GM23338 (cell line): ENCODE measurements at regions not wholly inside any gene's neighbourhood (a gene's known extent, or its start where the extent isn't known, plus 50 kb on each side); places are given as distances from the start of the nearest gene placed in this dataset.

Source experiments
- ATAC-seq: fragments of 200-7000 bp; cut with Tn5 transposase; 3 replicates; pipeline ENCODE4 v1.9.1; 2020
- DNase-seq: peaks from one replicate; pipeline ENCODE4 v3.0.0-alpha.2; 2015; ENCODE audit warnings: low spot score
- H2AFZ ChIP-seq: fragments of 200-600 bp; sonication (generic); 2 replicates; pipeline ENCODE4 v1.8.0; 2016; ENCODE audit warnings: antibody characterized with exemption, mild to moderate bottlenecking, moderate library complexity
- H3F3A ChIP-seq: fragments of 200-600 bp; sonication (generic); replicated peaks from 2 replicates; pipeline ENCODE4 v1.8.0; 2017; ENCODE audit warnings: antibody characterized with exemption, mixed run types, low read depth
- H3K27ac ChIP-seq: fragments of 200-600 bp; sonication (generic); 2 replicates; pipeline ENCODE4 v1.6.1; 2016; ENCODE audit warnings: low read depth
- H3K27me3 ChIP-seq: fragments of 200-600 bp; sonication (generic); 2 replicates; pipeline ENCODE4 v1.8.0; 2016; ENCODE audit warnings: mild to moderate bottlenecking, mixed run types, moderate library complexity; ENCODE audit not compliant: insufficient read depth
- H3K36me3 ChIP-seq: fragments of 200-600 bp; sonication (generic); 2 replicates; pipeline ENCODE4 v1.8.0; 2016; ENCODE audit warnings: mild to moderate bottlenecking; ENCODE audit not compliant: insufficient read depth
- H3K4me1 ChIP-seq: fragments of 200-600 bp; sonication (generic); 2 replicates; pipeline ENCODE4 v1.8.0; 2016; ENCODE audit warnings: mild to moderate bottlenecking, moderate library complexity; ENCODE audit not compliant: insufficient read depth
- H3K4me2 ChIP-seq: fragments of 200-600 bp; sonication (generic); 2 replicates; pipeline ENCODE4 v1.7.1; 2017; ENCODE audit warnings: mixed run types
- H3K4me3 ChIP-seq: fragments of 200-600 bp; sonication (generic); 2 replicates; pipeline ENCODE4 v1.6.1; 2016; ENCODE audit warnings: mixed run types
- H3K79me2 ChIP-seq: fragments of 200-600 bp; sonication (generic); replicated peaks from 2 replicates; pipeline ENCODE4 v1.8.0; 2017; ENCODE audit warnings: mild to moderate bottlenecking; ENCODE audit not compliant: insufficient read depth
- H3K9me2 ChIP-seq: fragments of 200-600 bp; sonication (generic); 2 replicates; pipeline ENCODE4 v1.8.0; 2017; ENCODE audit not compliant: insufficient read depth
- H4K20me1 ChIP-seq: fragments of 200-600 bp; sonication (generic); replicated peaks from 2 replicates; pipeline ENCODE4 v1.8.0; 2017; ENCODE audit warnings: mild to moderate bottlenecking; ENCODE audit not compliant: insufficient read depth
- H3K27ac Mint-ChIP-seq: 2 replicates; pipeline ENCODE4 v1.8.0; 2020; ENCODE audit warnings: inconsistent platforms, mild to moderate bottlenecking, moderate library complexity, mixed read lengths
- H3K27me3 Mint-ChIP-seq: 3 replicates; pipeline ENCODE4 v1.8.0; 2022; ENCODE audit warnings: low read depth, mild to moderate bottlenecking, moderate library complexity, mixed read lengths, inconsistent platforms; ENCODE audit not compliant: insufficient read depth, poor library complexity
- H3K36me3 Mint-ChIP-seq: 3 replicates; pipeline ENCODE4 v1.8.0; 2021; ENCODE audit warnings: low read depth, mild to moderate bottlenecking, inconsistent platforms, moderate library complexity, mixed read lengths
- H3K4me1 Mint-ChIP-seq: 3 replicates; pipeline ENCODE4 v1.8.0; 2020; ENCODE audit warnings: mild to moderate bottlenecking, inconsistent platforms, mixed read lengths
- H3K4me3 Mint-ChIP-seq: 3 replicates; pipeline ENCODE4 v1.8.0; 2021; ENCODE audit warnings: moderate library complexity, mild to moderate bottlenecking, inconsistent platforms, mixed read lengths
- H3K9me3 Mint-ChIP-seq: 3 replicates; pipeline ENCODE4 v1.8.0; 2020; ENCODE audit warnings: moderate library complexity, mild to moderate bottlenecking, inconsistent platforms, mixed read lengths
- CREB1 ChIP-seq: fragments of 250-450 bp; sonication (Bioruptor Pico); IDR thresholded peaks from 2 replicates; pipeline ENCODE4 v1.5.0; 2020; ENCODE audit warnings: low read depth, mild to moderate bottlenecking, moderate library complexity
- ETS1 ChIP-seq: IDR thresholded peaks from 2 replicates; pipeline ENCODE4 v1.6.1; 2016; ENCODE audit warnings: antibody characterized with exemption
- EZH2 ChIP-seq: fragments of 200-600 bp; sonication (generic); IDR thresholded peaks from one replicate; pipeline ENCODE4 v1.8.0; 2017; ENCODE audit warnings: antibody characterized with exemption, mild to moderate bottlenecking, low read depth; ENCODE audit not compliant: unreplicated experiment
- EZH2phosphoT487 ChIP-seq: fragments of 200-600 bp; sonication (generic); IDR thresholded peaks from one replicate; pipeline ENCODE4 v1.8.1; 2018; ENCODE audit warnings: antibody characterized with exemption; ENCODE audit not compliant: unreplicated experiment
- JUNB ChIP-seq: IDR thresholded peaks from one replicate; pipeline ENCODE4 v1.6.1; 2016; ENCODE audit warnings: antibody characterized with exemption; ENCODE audit not compliant: unreplicated experiment
- NANOG ChIP-seq: IDR thresholded peaks from 2 replicates; pipeline ENCODE4 v1.6.1; 2016; ENCODE audit warnings: antibody characterized with exemption, borderline replicate concordance
- POLR2AphosphoS5 ChIP-seq: IDR thresholded peaks from 2 replicates; pipeline ENCODE4 v1.6.1; 2016; ENCODE audit warnings: antibody characterized with exemption, low read depth
- STAT1 ChIP-seq: IDR thresholded peaks from one replicate; pipeline ENCODE4 v1.6.1; 2016; ENCODE audit warnings: antibody characterized with exemption; ENCODE audit not compliant: unreplicated experiment
- ZNF114 ChIP-seq: fragments of 250-450 bp; sonication (Bioruptor Pico); IDR thresholded peaks from 2 replicates; pipeline ENCODE4 v1.5.0; 2020; ENCODE audit warnings: mild to moderate bottlenecking, moderate library complexity
- TF ChIP-seq, protein P1 (sequence below): fragments of 250-450 bp; sonication (Bioruptor Pico); IDR thresholded peaks from 2 replicates; pipeline ENCODE4 v1.5.0; 2020; ENCODE audit warnings: mild to moderate bottlenecking, moderate library complexity

DNA sequence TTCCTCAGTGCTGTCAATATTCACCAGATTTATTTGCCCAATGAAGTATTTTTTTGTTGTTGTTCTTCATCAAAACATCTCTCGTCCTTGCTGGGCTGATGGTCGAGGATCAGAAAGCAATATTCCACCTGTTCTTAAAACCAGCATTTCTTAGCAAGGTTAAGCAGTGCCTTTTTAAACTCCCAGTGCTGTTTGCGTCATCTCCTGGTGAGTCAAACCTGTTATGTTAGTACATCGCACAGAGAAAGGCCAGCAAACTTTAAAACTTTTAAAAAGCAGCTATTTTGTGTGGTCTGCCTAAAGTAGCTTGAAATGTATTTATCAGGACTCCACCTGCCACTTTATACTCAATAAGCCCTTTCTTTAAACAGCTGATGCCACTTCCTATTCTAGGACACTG is 802.0 kb downstream of the KCNA4 start:
- Histone ChIP-seq H3K27me3 (no peaks in the 10 kb centered on the region), H3K36me3 (no peaks in the 10 kb centered on the region; the same call in 1 of the 2 replicates), H3K9me2 (peaks cover 4% of the 10 kb centered on the region; the same call in 1 of the 2 replicates), H3K4me2 (no peak overlapping the region), H3K79me2 (no peaks in the 10 kb centered on the region), H2AFZ (no peak overlapping the region), H3K4me3 (no peak overlapping the region), H3K27ac (no peak overlapping the region), H3K4me1 (no peaks in the 10 kb centered on the region), H3F3A (no peaks in the 10 kb centered on the region), H4K20me1 (no peaks in the 10 kb centered on the region)
- Mint-ChIP-seq H3K27me3 (peaks cover 2% of the 10 kb centered on the region), H3K36me3 (no peaks in the 10 kb centered on the region), H3K27ac (no peak overlapping the region), H3K4me3 (no peak overlapping the region), H3K9me3 (peaks cover 8% of the 10 kb centered on the region; the same call in 2 of the 3 replicates), H3K4me1 (no peaks in the 10 kb centered on the region)
- ATAC-seq, result no peak
- no peak for TF ChIP-seq ETS1
- TF ChIP-seq, protein P1, sequence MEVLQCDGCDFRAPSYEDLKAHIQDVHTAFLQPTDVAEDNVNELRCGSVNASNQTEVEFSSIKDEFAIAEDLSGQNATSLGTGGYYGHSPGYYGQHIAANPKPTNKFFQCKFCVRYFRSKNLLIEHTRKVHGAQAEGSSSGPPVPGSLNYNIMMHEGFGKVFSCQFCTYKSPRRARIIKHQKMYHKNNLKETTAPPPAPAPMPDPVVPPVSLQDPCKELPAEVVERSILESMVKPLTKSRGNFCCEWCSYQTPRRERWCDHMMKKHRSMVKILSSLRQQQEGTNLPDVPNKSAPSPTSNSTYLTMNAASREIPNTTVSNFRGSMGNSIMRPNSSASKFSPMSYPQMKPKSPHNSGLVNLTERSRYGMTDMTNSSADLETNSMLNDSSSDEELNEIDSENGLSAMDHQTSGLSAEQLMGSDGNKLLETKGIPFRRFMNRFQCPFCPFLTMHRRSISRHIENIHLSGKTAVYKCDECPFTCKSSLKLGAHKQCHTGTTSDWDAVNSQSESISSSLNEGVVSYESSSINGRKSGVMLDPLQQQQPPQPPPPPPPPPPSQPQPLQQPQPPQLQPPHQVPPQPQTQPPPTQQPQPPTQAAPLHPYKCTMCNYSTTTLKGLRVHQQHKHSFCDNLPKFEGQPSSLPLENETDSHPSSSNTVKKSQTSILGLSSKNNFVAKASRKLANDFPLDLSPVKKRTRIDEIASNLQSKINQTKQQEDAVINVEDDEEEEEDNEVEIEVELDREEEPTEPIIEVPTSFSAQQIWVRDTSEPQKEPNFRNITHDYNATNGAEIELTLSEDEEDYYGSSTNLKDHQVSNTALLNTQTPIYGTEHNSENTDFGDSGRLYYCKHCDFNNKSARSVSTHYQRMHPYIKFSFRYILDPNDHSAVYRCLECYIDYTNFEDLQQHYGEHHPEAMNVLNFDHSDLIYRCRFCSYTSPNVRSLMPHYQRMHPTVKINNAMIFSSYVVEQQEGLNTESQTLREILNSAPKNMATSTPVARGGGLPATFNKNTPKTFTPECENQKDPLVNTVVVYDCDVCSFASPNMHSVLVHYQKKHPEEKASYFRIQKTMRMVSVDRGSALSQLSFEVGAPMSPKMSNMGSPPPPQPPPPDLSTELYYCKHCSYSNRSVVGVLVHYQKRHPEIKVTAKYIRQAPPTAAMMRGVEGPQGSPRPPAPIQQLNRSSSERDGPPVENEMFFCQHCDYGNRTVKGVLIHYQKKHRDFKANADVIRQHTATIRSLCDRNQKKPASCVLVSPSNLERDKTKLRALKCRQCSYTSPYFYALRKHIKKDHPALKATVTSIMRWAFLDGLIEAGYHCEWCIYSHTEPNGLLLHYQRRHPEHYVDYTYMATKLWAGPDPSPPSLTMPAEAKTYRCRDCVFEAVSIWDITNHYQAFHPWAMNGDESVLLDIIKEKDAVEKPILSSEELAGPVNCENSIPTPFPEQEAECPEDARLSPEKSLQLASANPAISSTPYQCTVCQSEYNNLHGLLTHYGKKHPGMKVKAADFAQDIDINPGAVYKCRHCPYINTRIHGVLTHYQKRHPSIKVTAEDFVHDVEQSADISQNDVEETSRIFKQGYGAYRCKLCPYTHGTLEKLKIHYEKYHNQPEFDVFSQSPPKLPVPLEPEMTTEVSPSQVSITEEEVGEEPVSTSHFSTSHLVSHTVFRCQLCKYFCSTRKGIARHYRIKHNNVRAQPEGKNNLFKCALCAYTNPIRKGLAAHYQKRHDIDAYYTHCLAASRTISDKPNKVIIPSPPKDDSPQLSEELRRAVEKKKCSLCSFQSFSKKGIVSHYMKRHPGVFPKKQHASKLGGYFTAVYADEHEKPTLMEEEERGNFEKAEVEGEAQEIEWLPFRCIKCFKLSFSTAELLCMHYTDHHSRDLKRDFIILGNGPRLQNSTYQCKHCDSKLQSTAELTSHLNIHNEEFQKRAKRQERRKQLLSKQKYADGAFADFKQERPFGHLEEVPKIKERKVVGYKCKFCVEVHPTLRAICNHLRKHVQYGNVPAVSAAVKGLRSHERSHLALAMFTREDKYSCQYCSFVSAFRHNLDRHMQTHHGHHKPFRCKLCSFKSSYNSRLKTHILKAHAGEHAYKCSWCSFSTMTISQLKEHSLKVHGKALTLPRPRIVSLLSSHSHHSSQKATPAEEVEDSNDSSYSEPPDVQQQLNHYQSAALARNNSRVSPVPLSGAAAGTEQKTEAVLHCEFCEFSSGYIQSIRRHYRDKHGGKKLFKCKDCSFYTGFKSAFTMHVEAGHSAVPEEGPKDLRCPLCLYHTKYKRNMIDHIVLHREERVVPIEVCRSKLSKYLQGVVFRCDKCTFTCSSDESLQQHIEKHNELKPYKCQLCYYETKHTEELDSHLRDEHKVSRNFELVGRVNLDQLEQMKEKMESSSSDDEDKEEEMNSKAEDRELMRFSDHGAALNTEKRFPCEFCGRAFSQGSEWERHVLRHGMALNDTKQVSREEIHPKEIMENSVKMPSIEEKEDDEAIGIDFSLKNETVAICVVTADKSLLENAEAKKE (CRISPR knock-in tag), result no peak
- no peak for TF ChIP-seq EZH2phosphoT487
- TF ChIP-seq NANOG, result no peak
- no peak for DNase-seq

DNA sequence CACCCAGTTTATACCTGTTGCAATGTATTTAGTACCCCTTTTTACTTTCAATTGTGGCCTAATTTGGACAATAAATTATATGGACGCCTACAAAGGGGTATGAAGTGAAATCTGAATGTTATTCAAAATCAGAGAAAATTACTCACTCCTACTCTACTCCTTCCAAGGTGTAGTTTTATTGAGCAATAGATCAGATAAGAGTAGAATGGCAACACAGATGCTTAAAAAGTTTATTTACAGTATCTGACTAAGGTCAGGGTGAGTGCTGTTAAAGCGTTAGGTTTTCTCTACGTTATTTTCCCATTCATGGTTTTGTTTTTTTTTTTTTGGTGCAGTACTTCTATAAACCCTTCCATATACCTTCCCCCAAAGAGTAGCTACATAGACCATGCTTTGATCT is 805.6 kb downstream of the KCNA4 start:
- no peak overlapping the region for H2AFZ ChIP-seq
- no peaks in the 10 kb centered on the region for H3K79me2 ChIP-seq
- ATAC-seq, result no peak
- Mint-ChIP-seq H3K27me3 (peaks cover 2% of the 10 kb centered on the region), H3K27ac (no peak overlapping the region), H3K4me1 (no peaks in the 10 kb centered on the region), H3K9me3 (no peaks in the 10 kb centered on the region), H3K36me3 (no peaks in the 10 kb centered on the region), H3K4me3 (no peak overlapping the region)
- H3K9me2 ChIP-seq, result no peaks in the 10 kb centered on the region; the same call in 1 of the 2 replicates
- H3K36me3 ChIP-seq, result no peaks in the 10 kb centered on the region
- H3K4me3 ChIP-seq, result no peak overlapping the region
- no peak for TF ChIP-seq NANOG
- TF ChIP-seq ETS1, result no peak
- TF ChIP-seq STAT1, result no peak
- TF ChIP-seq ZNF114 (CRISPR knock-in tag), result no peak
- no peak for TF ChIP-seq EZH2
- no peak for TF ChIP-seq POLR2AphosphoS5
- TF ChIP-seq CREB1 (CRISPR knock-in tag), result no peak
- TF ChIP-seq JUNB, result no peak
- TF ChIP-seq EZH2phosphoT487, result no peak
- H3F3A ChIP-seq, result no peaks in the 10 kb centered on the region
- no peak for DNase-seq
- no peak overlapping the region for H3K27ac ChIP-seq
- no peak overlapping the region for H3K4me2 ChIP-seq
- H3K4me1 ChIP-seq, result no peaks in the 10 kb centered on the region
- H4K20me1 ChIP-seq, result no peaks in the 10 kb centered on the region
- H3K27me3 ChIP-seq, result no peaks in the 10 kb centered on the region
